ENCODE measurements at regions not wholly inside any gene's neighbourhood (a gene's known extent, or its start where the extent isn't known, plus 50 kb on each side); places are given as distances from the start of the nearest gene placed in this dataset.
"Not testable (repeated sequence)": the region's sequence is repeated elsewhere in the genome, so short reads cannot be mapped to it uniquely, and the experiment has no call there.

DNA sequence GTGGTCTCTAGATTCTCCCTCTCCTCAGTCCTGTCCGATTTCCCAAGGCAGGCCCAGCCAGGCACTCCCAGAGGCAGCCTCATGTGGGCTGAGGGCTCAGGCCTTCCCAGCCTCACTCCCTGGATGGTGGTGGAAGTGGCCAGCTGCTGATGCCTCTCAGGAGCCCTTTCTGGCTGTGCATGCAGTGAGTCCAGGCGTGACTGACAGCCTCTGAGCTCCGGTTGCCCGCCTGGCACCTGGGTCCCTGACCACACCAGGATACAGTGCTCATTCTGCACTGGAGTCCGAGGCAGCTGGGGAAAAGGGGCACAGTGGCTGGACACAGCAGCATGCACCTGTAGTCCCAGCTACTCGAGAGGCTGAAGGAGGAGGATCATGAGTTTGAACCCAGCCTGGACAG is 132.6 kb downstream of the CUL2 start:
- DNase-seq (ENCODE audit: low spot score) = no peak

DNA sequence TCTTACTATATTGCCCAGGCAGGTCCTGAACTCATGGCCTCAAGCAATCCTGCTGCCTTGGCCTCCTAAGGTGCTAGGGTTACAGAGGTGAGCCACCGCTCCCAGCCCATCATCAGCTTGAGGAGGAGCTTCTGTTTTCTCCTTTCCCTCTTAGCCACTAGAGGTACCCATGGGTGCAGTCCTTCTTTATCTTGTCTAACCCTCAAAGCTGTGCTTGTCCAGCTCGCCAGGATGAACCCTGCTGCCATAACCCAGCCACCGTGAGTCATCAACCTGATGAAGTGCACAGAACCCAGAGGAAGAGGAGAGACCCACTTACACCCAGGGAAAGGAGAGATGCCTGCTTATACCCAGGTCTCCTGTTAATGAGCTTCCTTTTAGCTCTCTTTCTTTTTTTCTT is 133.4 kb downstream of the CUL2 start:
- no peak for DNase-seq (ENCODE audit: low spot score)

DNA sequence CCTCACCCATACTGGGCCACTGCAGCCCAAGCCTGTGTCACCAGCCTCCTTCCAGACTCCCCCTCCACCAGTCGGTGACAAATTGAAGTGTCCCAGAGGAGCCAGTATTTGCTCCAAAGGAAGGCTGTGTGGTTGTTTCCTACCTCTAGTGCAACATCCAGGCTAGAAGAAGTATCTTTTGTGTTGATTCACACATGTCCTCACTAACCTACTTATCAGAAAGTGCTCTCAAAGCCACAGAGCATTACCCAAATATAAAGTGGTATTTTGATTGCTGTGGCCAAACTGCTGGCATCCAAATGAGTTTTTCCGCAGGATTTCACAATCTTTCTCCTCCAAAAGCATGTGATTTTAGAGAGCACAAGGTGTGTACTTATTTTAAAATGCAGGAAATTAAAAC is 134.8 kb downstream of the CUL2 start:
- no peak for DNase-seq (ENCODE audit: low spot score)

DNA sequence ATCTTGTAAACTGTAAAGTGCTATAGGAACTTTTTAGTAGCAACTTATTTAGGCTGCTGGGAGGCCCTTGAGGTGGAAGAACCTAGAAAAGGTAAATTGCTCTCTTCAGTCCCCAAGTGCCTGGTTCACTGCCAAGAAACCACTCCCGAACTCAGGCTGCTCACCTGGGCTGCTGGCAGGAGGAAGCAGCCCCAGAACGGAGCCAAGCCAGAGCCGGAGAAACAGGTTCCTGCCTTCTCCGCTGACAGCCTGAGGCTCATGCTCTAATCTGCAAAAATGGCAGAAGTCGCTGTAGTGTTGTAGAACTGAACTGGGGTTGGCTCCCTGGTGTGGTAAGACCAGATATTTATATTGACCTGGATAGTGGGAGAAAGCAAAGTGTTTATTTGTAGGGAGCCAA is 136.0 kb downstream of the CUL2 start:
- DNase-seq (ENCODE audit: low spot score) = peak; percentile 39

DNA sequence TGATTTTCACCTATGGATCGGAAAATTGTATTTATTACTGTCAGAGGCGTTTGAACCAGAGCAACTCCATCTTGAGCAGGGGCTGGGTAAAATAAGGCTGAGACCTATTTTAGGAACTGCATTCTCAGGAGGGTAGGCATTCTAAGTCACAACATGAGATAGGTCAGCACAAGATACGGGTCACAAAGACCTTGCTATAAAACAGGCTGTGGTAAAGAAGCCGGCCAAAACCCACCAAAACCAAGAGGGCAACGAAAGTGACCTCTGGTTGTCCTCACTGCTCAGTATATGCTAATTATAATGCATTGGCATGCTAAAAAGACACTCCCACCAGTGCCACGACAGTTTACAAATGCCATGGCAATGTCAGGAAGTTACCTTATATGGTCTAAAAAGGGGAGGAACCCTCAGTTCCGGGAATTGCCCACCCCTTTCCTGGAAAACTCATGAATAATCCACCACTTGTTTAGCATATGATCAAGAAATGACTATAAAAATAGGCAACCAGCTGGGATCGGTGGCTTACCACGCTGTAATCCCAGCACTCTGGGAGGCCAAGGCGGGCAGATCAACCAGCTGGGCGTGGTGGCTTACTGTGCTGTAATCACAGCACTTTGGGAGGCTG is 136.3 kb upstream of the PARD3 start:
- not testable (repeated sequence) for DNase-seq (ENCODE audit: low spot score)

DNA sequence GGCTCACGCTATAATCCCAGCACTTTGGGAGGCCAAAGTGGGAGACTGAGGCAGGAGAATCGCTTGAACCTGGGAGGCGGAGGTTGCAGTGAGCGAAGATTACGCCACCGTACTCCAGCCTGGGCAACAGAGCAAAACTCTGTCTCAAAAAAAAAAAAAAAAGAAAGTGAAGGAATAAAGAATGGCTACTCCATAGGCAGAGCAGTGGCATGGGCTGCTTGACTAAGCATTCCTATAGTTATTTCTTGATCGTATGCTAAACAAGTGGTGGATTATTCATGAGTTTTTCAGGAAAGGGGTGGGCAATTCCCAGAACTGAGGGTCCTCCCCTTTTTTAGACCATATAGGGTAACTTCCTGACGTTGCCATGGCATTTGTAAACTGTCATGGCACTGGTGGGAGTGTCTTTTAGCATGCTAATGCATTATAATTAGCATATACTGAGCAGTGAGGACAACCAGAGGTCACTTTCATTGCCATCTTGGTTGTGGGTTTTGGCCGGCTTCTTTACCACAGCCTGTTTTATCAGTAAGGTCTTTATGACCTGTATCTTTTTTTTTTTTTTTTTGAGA is 130.9 kb upstream of the PARD3 start:
- not testable (repeated sequence) for DNase-seq (ENCODE audit: low spot score)

DNA sequence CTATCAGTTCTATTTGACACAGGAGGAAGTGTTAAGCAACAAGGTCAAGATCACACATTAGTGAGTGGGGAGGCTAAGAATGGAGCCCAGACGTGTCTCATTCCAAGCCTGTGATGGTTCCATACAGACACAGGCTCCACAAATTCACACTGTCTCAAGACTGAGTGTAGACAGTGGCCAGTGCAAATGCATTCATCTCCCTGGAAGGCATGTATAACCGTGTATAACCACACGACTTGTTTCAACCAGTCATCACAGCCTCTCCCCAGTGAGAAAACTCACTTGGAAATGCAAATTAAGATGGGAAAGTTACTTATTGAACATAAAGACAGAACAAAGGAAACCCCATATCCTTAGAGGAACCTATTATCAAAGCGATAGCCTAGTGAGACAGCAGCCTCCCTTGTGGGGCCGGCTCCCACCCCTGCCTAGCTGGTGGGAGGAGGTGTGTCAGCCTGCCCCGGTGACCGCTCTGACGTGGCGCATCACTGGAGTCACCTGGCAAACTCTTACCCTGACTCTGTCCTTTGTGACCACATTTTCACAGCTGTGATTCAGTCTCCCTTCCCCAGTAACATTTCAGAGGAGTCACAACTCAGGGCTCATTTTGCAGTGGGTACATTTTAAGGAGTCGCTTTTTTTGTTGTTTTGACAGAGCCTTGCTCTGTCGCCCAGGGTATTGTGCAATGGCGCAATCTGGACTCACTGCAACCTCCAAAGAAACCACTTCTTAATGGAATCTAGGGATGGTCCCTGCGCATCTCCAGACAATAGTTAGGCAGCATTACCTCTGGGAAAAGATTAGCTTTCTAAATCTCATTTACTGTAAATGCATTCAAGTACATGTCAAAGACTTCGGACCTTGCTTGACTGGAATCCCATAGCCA is 126.6 kb upstream of the PARD3 start:
- DNase-seq (ENCODE audit: low spot score) = peak; percentile 80

DNA sequence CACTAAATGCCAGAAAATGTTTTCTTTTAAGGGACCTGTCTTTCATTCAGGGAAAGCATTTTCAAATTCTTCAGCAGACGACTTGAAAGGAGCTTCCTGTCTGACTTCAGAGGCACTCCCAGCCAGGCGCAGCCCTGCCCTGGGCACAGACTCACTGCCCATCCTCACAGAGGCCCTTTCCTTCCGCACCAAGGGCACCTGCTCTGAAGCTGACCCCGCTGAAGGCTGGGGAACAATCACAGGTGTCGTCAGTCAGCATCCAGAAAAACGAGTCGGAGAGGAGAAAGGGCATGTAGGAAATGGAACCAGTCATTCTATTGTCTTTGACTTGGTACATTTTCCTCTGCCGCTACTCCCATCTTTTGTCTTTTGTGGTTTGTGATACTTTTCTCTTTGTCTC is 125.3 kb upstream of the PARD3 start:
- DNase-seq (ENCODE audit: low spot score) = no peak

DNA sequence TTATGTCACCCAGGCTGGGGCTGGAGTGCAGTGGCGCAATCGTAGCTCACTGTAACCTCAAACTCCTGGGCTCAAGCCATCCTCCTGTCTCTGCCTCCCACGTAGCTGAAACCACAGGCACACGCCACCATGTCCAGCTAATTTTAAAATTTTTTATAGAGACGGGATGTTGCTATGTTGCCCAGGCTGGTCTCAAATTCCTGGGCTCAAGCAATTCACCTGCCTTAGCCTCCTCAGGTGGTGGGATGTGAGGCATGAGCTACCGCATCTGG is 123.2 kb upstream of the PARD3 start:
- DNase-seq (ENCODE audit: low spot score) = no peak

DNA sequence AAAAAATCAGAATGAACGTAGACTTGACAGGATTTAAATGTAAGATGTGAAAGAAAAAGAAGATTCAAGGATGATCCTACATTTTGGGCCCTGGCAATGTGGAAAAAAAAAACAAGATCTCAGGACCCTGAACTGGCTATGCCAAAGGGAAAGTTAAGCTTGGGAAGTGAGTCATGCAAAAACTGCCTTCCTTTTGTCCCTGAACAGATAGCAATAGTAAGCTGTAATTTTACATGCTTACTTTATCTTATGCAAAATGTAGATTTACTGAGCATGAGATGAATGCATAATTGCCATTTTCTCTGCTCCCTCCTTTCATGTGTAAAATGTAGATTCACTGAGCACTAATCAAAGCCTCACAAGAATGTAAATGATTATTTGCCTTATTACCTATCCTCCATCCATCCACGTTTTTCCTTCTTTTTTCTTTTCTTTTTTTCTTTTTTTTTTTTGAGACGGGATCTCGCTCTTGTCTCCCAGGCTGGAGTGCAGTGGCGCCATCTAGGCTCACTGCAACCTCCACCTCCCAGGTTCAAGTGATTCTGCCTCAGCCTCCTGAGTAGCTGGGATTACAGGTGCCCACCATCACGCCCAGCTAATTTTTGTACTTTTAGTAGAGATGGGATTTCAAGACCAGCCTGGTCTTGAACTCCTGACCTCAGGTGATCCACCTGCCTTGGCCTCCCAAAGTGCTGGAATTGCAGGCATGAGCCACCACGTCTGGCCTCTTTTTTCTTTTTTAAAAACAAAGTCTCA is 122.7 kb upstream of the PARD3 start:
- not testable (repeated sequence) for DNase-seq (ENCODE audit: low spot score)

DNA sequence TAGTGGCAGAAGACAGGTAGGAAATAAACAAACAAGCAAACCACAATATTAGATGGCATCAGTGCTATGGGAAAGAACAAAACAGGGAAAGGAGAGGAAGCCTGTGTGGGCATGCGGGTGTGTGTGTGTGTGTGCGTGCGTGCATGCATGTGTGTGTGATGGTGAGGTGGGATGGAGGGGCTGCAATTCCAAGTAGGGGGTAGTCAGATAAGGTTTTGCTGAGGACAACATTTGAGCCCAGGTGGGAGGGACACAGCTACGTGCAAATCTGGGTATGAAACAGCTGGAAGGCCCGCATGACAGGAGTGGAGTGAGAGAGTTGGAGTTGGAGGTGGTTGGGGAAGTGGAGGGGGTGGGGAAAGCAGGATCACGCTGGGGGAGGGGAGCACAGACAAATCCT is 121.0 kb upstream of the PARD3 start:
- no peak for DNase-seq (ENCODE audit: low spot score)

DNA sequence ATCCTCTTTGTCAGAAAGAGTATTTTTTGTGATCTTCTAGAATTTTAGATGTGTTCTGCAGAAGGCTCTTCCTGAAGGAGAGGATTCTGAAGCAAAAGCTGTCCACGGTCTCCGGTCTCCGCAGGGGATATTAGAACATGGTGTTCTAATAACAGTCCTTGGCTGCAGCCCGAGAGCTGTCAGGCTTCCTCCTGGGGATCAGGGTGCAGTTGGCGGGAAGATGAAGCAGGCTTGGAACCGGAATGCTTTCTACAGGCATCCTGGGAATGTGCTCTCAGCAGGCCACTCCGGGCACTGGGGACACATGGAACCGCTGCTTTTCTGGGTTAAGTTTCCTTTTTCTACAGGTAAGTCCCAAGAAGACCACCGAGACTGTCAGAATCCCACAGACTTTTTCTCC is 118.6 kb upstream of the PARD3 start:
- DNase-seq (ENCODE audit: low spot score) = no peak

DNA sequence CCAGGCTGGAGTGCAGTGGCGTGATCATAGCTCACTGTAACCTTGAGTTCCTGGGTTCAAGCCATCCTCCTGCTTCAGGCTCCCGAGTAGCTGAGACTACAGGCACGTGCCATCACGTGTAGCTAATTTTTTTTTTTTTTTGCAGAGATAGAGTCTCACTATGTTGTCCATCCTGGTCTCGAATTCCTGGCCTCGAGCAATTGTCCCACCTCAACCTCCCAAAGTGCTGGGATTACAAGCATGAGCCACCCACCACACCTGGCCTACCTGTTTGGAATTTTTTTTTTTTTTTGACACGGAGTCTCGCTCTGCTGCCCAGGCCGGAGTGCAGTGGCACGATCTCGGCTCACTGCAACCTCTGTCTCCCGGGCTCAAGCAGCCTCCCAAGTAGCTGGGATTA is 117.1 kb upstream of the PARD3 start:
- DNase-seq (ENCODE audit: low spot score) = no peak

DNA sequence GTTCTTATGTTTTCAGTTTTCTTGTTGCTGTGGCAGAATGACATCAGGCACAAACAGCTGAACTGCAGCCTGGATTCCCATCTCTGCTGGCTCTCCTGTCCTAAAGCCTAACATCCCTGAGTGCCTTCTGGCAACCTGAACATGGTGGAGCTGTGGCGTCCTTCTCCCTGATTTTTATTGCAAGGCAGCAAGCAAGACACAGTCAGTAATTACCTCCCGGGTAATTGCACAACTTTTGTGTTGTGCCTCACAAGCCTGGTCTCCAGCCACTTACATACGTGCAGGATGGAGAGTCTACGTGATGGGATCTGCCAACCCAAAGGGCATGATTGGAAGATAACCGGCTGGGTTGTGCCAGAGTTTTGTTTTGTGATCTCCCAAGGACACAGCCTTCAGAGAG is 116.1 kb upstream of the PARD3 start:
- no peak for DNase-seq (ENCODE audit: low spot score)

DNA sequence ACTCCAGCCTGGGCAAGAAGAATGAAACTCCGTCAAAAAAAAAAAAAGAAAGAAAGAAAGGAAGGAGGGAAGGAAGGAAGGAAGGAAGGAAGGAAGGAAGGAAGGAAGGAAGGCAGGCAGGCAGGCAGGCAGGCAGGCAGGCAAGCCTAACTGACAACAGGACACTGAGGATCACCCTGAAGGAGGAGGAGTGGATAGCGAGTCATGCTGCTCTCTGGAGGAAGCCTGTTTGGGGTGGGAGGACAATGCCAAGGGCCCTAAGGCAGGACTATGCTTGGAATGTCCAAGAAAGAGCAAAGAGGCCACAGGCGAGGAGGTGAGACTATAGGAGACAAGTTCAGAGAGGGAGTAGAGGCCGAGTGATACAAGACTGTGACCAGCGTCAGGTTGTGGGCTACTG is 107.0 kb upstream of the PARD3 start:
- DNase-seq (ENCODE audit: low spot score) = peak; percentile 40

DNA sequence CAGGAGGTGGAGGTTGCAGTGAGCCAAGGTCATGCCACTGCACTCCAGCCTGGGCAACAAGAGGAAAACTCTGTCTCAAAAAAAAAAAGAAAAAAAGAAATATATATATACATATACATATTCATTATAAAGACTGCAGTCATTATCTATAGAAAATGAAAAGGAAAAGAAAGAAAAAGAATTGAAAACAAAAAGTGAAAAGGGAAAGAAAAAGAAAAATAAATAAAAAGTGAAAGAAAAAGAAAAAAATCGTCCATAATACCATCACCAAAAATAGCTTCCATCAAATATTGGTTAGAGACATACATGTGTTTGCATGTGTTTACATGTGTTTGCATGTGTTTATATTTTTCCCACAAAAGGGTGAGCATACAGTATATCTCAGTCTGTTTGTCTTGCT is 105.5 kb upstream of the PARD3 start:
- no peak for DNase-seq (ENCODE audit: low spot score)

DNA sequence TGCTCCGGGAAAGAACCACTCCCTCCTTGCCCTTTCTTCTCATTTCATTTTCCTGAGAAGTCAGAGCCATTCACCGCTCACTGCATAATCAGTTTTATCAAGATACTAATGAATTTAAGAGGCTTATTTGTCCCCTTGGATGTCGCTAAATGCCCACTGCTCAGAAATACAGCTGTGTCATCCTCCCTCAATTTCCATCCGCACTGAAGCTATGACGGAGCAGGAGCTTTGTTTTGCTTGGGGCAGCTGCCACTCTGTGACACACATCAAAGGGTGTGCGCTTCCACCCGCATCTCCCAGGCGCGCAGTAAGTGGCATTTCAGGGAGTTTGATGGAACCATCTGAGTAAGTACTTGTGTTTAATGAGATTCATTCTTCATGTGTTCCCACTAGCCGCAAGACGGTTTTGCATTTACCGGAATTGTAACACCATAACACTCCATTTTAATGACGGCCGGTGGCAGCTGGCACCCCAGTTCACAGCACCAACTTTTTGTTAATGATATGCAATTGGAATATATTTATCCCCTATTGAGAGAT is 103.8 kb upstream of the PARD3 start:
- peak; percentile 44 for DNase-seq (ENCODE audit: low spot score)

DNA sequence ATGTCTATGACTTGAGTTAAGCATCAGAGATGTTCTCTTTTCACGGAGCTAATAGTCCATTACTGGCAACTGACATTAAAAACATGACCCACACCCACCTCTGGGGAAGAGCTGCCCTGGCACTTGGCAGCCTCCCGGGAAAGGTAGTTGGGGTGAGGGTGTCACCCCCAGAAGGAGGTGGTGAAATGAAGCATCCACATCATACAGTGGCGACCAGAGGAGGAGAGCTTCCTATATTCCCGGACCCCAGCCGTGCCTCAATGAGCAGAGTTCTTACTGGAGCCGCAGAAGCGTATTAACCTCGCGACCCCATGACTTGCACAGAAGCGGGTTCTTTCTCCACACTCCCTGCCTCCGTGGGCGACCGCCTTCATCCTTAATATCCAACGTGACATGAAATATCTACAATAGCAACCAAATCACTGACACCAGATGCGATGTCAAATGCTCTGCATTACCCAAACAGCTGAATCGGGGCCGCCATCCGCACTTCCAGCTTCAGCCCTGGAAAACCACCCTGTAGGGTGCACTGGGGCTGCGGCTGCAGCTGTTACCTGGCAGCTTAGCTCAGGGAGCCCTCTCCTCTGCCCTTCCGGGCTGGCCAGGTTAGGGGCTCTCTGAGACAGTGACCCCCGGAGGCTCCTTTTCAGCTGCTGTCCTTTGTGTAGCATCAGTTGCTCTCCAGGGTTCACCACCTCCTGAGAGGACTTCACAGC is 103.1 kb upstream of the PARD3 start:
- no peak for DNase-seq (ENCODE audit: low spot score)

DNA sequence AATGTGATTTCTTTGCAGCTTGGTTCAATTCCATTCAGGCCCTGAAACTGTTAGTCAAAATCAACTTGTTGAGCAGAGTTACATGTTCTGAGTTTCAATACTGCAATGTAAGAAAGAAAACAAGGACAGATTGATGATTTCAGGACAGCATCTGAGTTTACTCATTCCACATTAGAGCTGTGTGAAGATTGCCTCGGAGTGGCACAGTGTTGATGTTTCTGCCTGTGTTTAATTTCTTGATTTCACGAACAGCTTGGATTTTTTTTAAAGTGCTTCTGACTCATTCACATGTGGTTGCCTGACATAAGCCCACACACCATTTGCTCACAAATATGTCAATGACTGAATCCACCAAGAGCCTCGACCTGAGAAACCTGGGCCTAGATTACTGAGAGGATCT is 101.2 kb upstream of the PARD3 start:
- peak; percentile 69 for DNase-seq (ENCODE audit: low spot score)

DNA sequence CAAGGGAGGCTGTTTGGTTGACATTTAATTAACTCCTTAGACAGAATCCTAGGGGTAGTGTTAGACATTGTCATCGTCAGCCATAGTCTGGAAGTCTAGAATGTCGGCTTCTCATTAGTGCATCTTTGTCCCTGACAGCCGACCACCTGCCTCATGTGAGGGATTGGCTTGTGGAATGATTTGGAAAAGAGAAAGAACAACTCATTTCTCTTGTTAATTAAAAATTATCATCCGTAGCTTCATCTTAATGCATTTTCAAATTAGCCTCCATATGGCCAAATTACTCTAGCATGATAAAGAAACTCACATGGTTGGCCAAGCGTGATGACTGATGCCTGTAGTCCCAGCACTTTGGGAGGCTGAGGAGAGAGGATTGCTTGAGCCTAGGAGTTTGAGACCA is 97.7 kb upstream of the PARD3 start:
- no peak for DNase-seq (ENCODE audit: low spot score)

DNA sequence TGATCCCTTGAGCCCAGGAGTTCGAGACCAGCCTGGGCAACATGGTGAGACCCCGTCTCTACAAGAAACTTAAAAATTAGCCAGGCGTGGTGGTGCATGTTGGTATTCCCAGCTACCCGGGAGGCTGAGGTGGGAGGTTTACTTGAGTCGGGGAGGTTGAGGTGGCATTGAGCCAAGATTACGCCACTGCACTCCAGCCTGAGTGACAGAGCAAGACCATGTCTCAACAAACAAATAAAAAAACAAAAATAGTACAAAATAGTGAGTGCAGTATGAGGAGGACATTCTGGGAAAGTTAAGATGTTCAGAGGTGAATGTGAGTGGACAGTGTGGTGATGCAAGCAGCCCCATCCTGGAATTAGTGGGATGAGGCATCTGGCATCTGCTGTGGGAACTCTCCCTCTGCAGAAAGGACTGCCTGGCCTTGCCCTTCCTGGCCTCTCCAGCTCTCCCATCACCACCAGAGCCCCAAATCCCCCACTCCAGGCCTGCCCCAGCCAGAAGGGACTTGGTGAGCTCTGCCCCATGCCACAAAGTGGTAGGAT is 96.6 kb upstream of the PARD3 start:
- DNase-seq (ENCODE audit: low spot score) = no peak

DNA sequence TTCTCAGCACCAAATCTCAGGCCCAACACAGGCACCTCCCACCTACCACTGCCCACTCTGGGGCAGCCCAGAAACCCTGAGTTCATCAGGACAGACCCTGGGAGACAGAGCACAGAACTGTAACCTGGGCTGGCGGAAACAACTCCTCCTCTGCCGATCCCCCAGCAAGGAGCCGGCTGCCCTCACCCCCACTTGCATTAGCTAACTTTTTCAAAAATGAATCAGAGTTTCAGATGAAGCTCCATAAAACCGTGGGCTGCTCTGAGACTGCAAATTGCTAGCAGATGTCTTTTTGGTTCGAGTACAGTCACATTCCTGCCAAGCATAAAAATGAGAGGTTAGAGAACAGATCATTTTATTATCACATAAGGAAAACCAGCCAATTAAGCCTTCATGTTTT is 93.4 kb upstream of the PARD3 start:
- DNase-seq (ENCODE audit: low spot score) = no peak

All from kidney tubule cell (primary cell).